Neural cell (in vitro differentiated cells): ENCODE measurements at regions not wholly inside any gene's neighbourhood (a gene's known extent, or its start where the extent isn't known, plus 50 kb on each side); places are given as distances from the start of the nearest gene placed in this dataset.

ENCODE experiments used
- H2AFZ ChIP-seq: fragments of 200-600, 300-800 bp; sonication (generic), shearing (Covaris generic); 2 replicates; pipeline ENCODE4 v1.6.0; 2014; ENCODE audit warnings: low read depth, mild to moderate bottlenecking, antibody characterized with exemption, low read length, moderate library complexity
- H3F3A ChIP-seq: fragments of 200-600 bp; shearing (Covaris generic); 2 replicates; pipeline ENCODE4 v1.6.1; 2016; ENCODE audit warnings: mild to moderate bottlenecking, moderate library complexity, mixed read lengths, antibody characterized with exemption, low read length; ENCODE audit not compliant: insufficient read depth, poor library complexity, severe bottlenecking
- H3K27ac ChIP-seq: fragments of 200-600, 300-800 bp; sonication (generic), shearing (Covaris generic); 2 replicates; pipeline ENCODE4 v1.5.1; 2014; ENCODE audit warnings: mild to moderate bottlenecking, low read length, moderate library complexity
- H3K27me3 ChIP-seq: fragments of 300-800, 200-600 bp; sonication (generic), shearing (Covaris generic); 2 replicates; pipeline ENCODE4 v1.6.0; 2014; ENCODE audit warnings: mild to moderate bottlenecking, low read depth, low read length, moderate library complexity; ENCODE audit not compliant: insufficient read depth
- H3K36me3 ChIP-seq: fragments of 300-800, 200-600 bp; sonication (generic), shearing (Covaris generic); 2 replicates; pipeline ENCODE4 v1.5.1; 2014; ENCODE audit warnings: mild to moderate bottlenecking, antibody characterized with exemption, low read length, moderate library complexity; ENCODE audit not compliant: insufficient read depth
- H3K4me2 ChIP-seq: fragments of 300-800, 200-600 bp; sonication (generic), shearing (Covaris generic); 2 replicates; pipeline ENCODE4 v1.6.0; 2014; ENCODE audit warnings: mild to moderate bottlenecking, low read length
- H3K4me3 ChIP-seq: fragments of 300-800, 200-600 bp; sonication (generic), shearing (Covaris generic); 2 replicates; pipeline ENCODE4 v1.5.1; 2014; ENCODE audit warnings: mild to moderate bottlenecking, low read length, moderate library complexity
- H3K79me2 ChIP-seq: fragments of 200-600 bp; shearing (Covaris generic); replicated peaks from 2 replicates; pipeline ENCODE4 v1.6.0; 2014; ENCODE audit warnings: mild to moderate bottlenecking, low read length, moderate library complexity; ENCODE audit not compliant: insufficient read depth
- H3K9ac ChIP-seq: fragments of 300-800, 200-600 bp; sonication (generic), shearing (Covaris generic); 2 replicates; pipeline ENCODE4 v1.6.1; 2016; ENCODE audit warnings: mild to moderate bottlenecking, low read length, mixed read lengths
- H3K9me2 ChIP-seq: fragments of 200-600 bp; shearing (Covaris generic); 2 replicates; pipeline ENCODE4 v1.6.1; 2016; ENCODE audit warnings: mild to moderate bottlenecking, low read length, mixed read lengths; ENCODE audit not compliant: insufficient read depth
- H3K9me3 ChIP-seq: fragments of 200-600, 300-800 bp; sonication (generic), shearing (Covaris generic); 2 replicates; pipeline ENCODE4 v1.6.1; 2016; ENCODE audit warnings: mild to moderate bottlenecking, mixed run types, low read length, moderate library complexity, mixed read lengths
- H4K20me1 ChIP-seq: fragments of 200-600 bp; shearing (Covaris generic); 2 replicates; pipeline ENCODE4 v1.6.1; 2016; ENCODE audit warnings: mild to moderate bottlenecking, mixed run types; ENCODE audit not compliant: insufficient read depth
- CTCF ChIP-seq: fragments of 450-650 bp; IDR thresholded peaks from 2 replicates; pipeline ENCODE4 v1.5.1; 2014; ENCODE audit warnings: antibody characterized with exemption, mild to moderate bottlenecking, moderate library complexity; ENCODE audit not compliant: poor library complexity, severe bottlenecking
- EP300 ChIP-seq: fragments of 450-650 bp; conservative IDR thresholded peaks from 2 replicates; pipeline ENCODE4 v1.6.1; 2014; ENCODE audit warnings: antibody characterized with exemption, mild to moderate bottlenecking, moderate library complexity; ENCODE audit not compliant: poor library complexity, severe bottlenecking
- EZH2 ChIP-seq: fragments of 200-600, 300-800 bp; shearing (Covaris generic), sonication (generic); IDR thresholded peaks from 2 replicates; pipeline ENCODE4 v1.6.1; 2014; ENCODE audit warnings: antibody characterized with exemption, low read length, borderline replicate concordance, mild to moderate bottlenecking; ENCODE audit not compliant: insufficient read depth, poor library complexity, severe bottlenecking
- MXI1 ChIP-seq: fragments of 450-650 bp; conservative IDR thresholded peaks from 2 replicates; pipeline ENCODE4 v1.6.1; 2014; ENCODE audit warnings: antibody characterized with exemption, mild to moderate bottlenecking; ENCODE audit not compliant: poor library complexity, severe bottlenecking
- POLR2AphosphoS5 ChIP-seq: IDR thresholded peaks from 2 replicates; pipeline ENCODE4 v1.6.1; 2012
- RAD21 ChIP-seq: fragments of 450-650 bp; conservative IDR thresholded peaks from 2 replicates; pipeline ENCODE4 v1.6.1; 2014; ENCODE audit warnings: antibody characterized with exemption, mild to moderate bottlenecking, moderate library complexity
- REST ChIP-seq: IDR thresholded peaks from 2 replicates; pipeline ENCODE4 v1.6.1; 2012; ENCODE audit warnings: borderline replicate concordance
- SMC3 ChIP-seq: fragments of 450-650 bp; conservative IDR thresholded peaks from 2 replicates; pipeline ENCODE4 v1.6.1; 2014; ENCODE audit warnings: antibody characterized with exemption, mild to moderate bottlenecking, moderate library complexity; ENCODE audit not compliant: poor library complexity
- TAF1 ChIP-seq: IDR thresholded peaks from 2 replicates; pipeline ENCODE4 v1.6.1; 2012; ENCODE audit warnings: low read depth

DNA sequence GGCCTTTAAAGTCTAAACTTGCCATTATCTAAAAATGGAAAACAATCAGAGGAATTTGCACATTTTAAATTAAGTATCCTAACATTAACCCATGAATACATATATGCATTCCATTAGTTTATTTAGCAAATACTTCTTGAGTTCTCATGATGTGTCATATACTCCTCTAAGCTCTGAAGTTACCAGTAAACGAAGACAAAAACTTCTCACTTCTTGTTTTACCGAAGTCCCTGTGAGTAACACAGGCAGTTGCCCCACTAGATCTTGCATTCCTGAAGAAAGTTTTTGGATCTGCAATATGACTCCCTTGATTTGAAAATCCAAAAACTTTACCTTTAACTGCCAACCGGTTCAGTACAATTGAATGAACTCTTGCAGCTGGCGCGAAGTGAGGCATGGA lies 439.0 kb upstream of the MPDZ start:
- Histone ChIP-seq H3K9me3 (no peaks in the 10 kb centered on the region), H2AFZ (no peak overlapping the region), H3K9me2 (no peaks in the 10 kb centered on the region), H3K9ac (no peak overlapping the region), H3K36me3 (no peaks in the 10 kb centered on the region), H4K20me1 (no peaks in the 10 kb centered on the region), H3K4me3 (no peak overlapping the region), H3F3A (no peaks in the 10 kb centered on the region), H3K27me3 (no peaks in the 10 kb centered on the region), H3K27ac (no peak overlapping the region), H3K4me2 (no peak overlapping the region), H3K79me2 (no peaks in the 10 kb centered on the region)
- TF ChIP-seq POLR2AphosphoS5 (no peak), TAF1 (no peak)

DNA sequence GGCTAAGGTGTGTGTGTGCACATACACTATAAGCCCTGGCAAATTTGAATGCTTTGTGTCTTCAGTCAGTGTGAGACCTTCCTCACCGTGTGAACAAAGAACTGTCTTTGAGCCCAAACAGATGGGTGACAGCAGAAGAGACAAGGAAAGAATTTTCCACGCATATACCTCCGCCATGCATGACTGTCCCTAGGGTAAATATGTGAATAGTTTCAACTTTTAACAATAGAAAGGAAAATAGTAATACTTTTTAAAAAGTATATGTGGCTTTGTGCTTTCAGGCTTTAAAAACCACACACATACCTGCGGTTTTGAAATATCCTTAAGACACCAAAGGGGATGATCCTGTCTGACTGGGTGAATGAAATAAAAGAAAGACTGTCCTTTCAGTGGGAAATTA lies 438.6 kb upstream of the MPDZ start:
- Histone ChIP-seq H3K4me2 (no peak overlapping the region), H3F3A (no peaks in the 10 kb centered on the region), H3K4me3 (no peak overlapping the region), H3K79me2 (no peaks in the 10 kb centered on the region), H3K36me3 (no peaks in the 10 kb centered on the region), H3K9me3 (no peaks in the 10 kb centered on the region), H3K27me3 (no peaks in the 10 kb centered on the region), H2AFZ (no peak overlapping the region), H3K9me2 (no peaks in the 10 kb centered on the region), H3K9ac (no peak overlapping the region), H4K20me1 (no peaks in the 10 kb centered on the region), H3K27ac (no peak overlapping the region)
- TF ChIP-seq REST (no peak), SMC3 (no peak)

GRCh38 chr9:13717322-13718054 lies 438.0 kb upstream of the MPDZ start:
- Histone ChIP-seq H3K36me3 (no peaks in the 10 kb centered on the region), H3K79me2 (no peaks in the 10 kb centered on the region), H3K27ac (no peak overlapping the region), H3K9ac (no peak overlapping the region), H3K9me2 (no peaks in the 10 kb centered on the region), H2AFZ (no peak overlapping the region), H3K4me2 (no peak overlapping the region), H3K9me3 (no peaks in the 10 kb centered on the region), H3F3A (no peaks in the 10 kb centered on the region), H3K4me3 (no peak overlapping the region), H3K27me3 (no peaks in the 10 kb centered on the region), H4K20me1 (no peaks in the 10 kb centered on the region)
- TF ChIP-seq SMC3 (no peak), CTCF (no peak), EP300 (no peak), POLR2AphosphoS5 (no peak), RAD21 (no peak), REST (no peak), MXI1 (no peak), TAF1 (no peak), EZH2 (no peak)
